Vagina (tissue), 2 donors: ENCODE measurements at regions not wholly inside any gene's neighbourhood (a gene's known extent, or its start where the extent isn't known, plus 50 kb on each side); places are given as distances from the start of the nearest gene placed in this dataset.

Experiments
- DNase-seq, 2 donors: peaks; one replicate each; pipeline ENCODE4 v3.0.0-alpha.2; 2017; ENCODE audit errors: extremely low spot score in 2 of 2
- H3K27ac ChIP-seq: fragments of 200-600 bp; sonication (generic); one replicate; pipeline ENCODE4 v1.5.1; 2019
- H3K27me3 ChIP-seq: fragments of 200-600 bp; sonication (generic); one replicate; pipeline ENCODE4 v1.5.1; 2019
- H3K36me3 ChIP-seq, 2 donors: fragments of 200-600 bp; sonication (generic); one replicate each; pipeline ENCODE4 v1.5.1; 2017 to 2019
- H3K4me1 ChIP-seq: fragments of 200-600 bp; sonication (generic); one replicate; pipeline ENCODE4 v1.5.1; 2019
- H3K4me3 ChIP-seq, 2 donors: fragments of 200-600 bp; sonication (generic); 1 replicate in 1 of 2; 2 replicates in 1 of 2; pipeline ENCODE4 v1.5.1; 2016 to 2019
- H3K9me3 ChIP-seq: fragments of 200-600 bp; sonication (generic); one replicate; pipeline ENCODE4 v1.5.1; 2019
- POLR2A ChIP-seq, 2 donors: fragments of 450-650 bp; IDR thresholded peaks; one replicate each; pipeline ENCODE4 v1.6.1; 2017; ENCODE audit warnings: antibody characterized with exemption in 2 of 2, mild to moderate bottlenecking in 2 of 2, moderate library complexity in 2 of 2
- POLR2AphosphoS5 ChIP-seq, 2 donors: sonication (generic); formaldehyde crosslinking; IDR thresholded peaks; one replicate each; pipeline ENCODE4 v1.9.0; 2017; ENCODE audit warnings: antibody characterized with exemption in 2 of 2, mild to moderate bottlenecking in 2 of 2, low read depth in 1 of 2; ENCODE audit not compliant: insufficient read depth in 1 of 2
- intact Hi-C: fragments of 100-400 bp; cut with DNase I; formaldehyde crosslinking; loops from one replicate; pipeline ENCODE4 v1.15.1; 2023
- TF ChIP-seq, protein P1 (sequence below), 3 experiments: fragments of 450-650 bp in 2 of 3; fragments of 200-600 bp in 1 of 3; sonication (generic) in 1 of 3; IDR thresholded peaks; one replicate each; pipeline ENCODE4 v1.5.1; 2017 to 2019; ENCODE audit warnings: antibody characterized with exemption in 3 of 3, mild to moderate bottlenecking in 2 of 3, moderate library complexity in 2 of 3

DNA sequence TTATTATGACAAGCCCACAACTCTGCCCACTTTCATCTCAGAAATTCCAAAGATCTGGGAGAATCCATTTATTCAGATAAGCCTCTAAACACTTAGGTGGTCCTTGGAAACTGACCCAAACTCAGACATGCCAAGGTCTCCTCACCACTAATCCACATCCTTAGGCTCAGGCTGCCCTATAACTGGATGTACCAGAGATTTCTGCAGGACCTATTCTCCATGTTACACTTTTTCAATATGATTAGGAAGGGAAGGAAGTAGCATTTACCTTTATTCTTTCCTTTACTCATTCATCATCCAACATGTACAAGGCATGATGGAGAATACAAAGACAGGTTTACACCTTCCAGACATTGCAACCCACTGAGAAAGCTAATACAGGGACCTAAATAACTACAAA lies 145.9 kb upstream of the BMP4 start:
- no peaks in the 10 kb centered on the region for H3K4me1 ChIP-seq
- no peak overlapping the region for H3K27ac ChIP-seq
- no peak overlapping the region for H3K4me3 ChIP-seq
- no peaks in the 10 kb centered on the region for H3K9me3 ChIP-seq
- H3K27me3 ChIP-seq = no peaks in the 10 kb centered on the region
- intact Hi-C loops = no loop called here
- no peaks in the 10 kb centered on the region for H3K36me3 ChIP-seq
- TF ChIP-seq POLR2AphosphoS5 (IDR thresholded peaks at IDR 0.05; ENCODE audit: insufficient read depth in 1 of 2, low read depth in 1 of 2) (no peak), POLR2A (IDR thresholded peaks at IDR 0.05) (no peak)
- TF ChIP-seq, protein P1, sequence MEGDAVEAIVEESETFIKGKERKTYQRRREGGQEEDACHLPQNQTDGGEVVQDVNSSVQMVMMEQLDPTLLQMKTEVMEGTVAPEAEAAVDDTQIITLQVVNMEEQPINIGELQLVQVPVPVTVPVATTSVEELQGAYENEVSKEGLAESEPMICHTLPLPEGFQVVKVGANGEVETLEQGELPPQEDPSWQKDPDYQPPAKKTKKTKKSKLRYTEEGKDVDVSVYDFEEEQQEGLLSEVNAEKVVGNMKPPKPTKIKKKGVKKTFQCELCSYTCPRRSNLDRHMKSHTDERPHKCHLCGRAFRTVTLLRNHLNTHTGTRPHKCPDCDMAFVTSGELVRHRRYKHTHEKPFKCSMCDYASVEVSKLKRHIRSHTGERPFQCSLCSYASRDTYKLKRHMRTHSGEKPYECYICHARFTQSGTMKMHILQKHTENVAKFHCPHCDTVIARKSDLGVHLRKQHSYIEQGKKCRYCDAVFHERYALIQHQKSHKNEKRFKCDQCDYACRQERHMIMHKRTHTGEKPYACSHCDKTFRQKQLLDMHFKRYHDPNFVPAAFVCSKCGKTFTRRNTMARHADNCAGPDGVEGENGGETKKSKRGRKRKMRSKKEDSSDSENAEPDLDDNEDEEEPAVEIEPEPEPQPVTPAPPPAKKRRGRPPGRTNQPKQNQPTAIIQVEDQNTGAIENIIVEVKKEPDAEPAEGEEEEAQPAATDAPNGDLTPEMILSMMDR (IDR thresholded peaks at IDR 0.05) = no peak
- no peak for DNase-seq

DNA sequence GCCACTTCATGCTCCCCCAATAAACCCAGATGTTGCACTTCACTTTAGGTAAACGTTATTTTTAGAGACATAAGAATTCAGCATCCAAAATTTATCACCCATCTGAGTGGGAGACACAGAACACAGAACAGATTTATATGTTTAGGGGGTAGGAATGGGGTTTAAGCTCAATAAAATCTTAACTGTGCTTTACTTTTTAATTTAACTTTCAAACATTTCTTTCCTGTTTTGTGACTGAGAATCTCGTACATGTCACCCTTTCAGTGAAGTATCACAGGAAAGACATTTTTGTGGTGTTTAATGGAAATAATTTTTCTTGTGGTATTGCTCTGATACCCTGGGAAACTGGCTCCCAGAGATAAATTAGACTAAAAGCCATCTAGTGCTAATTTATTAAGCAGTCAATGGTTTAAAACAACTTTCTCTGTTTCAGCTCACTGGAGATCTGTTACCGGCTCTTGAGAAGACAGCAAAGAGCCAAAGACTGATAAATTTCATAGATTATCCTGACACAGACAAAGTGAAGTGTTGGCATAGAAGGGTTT lies 148.0 kb upstream of the BMP4 start:
- TF ChIP-seq, protein P1 (IDR thresholded peaks at IDR 0.05) = no peak
- no peak for TF ChIP-seq POLR2A (IDR thresholded peaks at IDR 0.05)
- no peak for TF ChIP-seq POLR2AphosphoS5 (IDR thresholded peaks at IDR 0.05; ENCODE audit: insufficient read depth in 1 of 2, low read depth in 1 of 2)
- no peak overlapping the region for H3K27ac ChIP-seq
- H3K4me3 ChIP-seq = no peak overlapping the region
- H3K36me3 ChIP-seq = no peaks in the 10 kb centered on the region
- intact Hi-C loops = no loop called here
- H3K4me1 ChIP-seq = no peaks in the 10 kb centered on the region
- no peak for DNase-seq
- no peaks in the 10 kb centered on the region for H3K27me3 ChIP-seq
- H3K9me3 ChIP-seq = no peaks in the 10 kb centered on the region

DNA sequence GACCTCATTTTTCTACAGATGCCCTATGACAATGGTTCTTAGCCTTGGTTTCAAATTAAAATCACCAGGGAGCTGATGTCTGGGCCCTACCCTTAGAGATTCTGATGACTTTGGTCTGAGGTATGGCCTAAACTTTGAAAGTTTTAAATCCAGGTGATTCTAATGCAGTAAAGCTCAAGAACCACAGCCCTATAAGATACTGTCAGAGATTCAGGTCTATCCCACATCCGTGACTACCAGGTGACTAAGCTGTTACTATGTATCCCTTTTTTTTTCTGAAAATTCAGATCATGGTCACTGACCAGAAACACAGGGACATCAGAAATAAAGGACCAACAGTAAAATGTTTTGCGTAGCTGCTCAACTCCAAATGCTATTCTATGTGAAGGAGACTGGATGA lies 148.8 kb upstream of the BMP4 start:
- DNase-seq = no peak
- intact Hi-C loops = no loop called here
- no peak for TF ChIP-seq POLR2AphosphoS5 (IDR thresholded peaks at IDR 0.05; ENCODE audit: insufficient read depth in 1 of 2, low read depth in 1 of 2)
- Histone ChIP-seq H3K27me3 (no peaks in the 10 kb centered on the region), H3K36me3 (no peaks in the 10 kb centered on the region), H3K4me3 (no peak overlapping the region), H3K4me1 (no peaks in the 10 kb centered on the region), H3K27ac (no peak overlapping the region), H3K9me3 (no peaks in the 10 kb centered on the region)

DNA sequence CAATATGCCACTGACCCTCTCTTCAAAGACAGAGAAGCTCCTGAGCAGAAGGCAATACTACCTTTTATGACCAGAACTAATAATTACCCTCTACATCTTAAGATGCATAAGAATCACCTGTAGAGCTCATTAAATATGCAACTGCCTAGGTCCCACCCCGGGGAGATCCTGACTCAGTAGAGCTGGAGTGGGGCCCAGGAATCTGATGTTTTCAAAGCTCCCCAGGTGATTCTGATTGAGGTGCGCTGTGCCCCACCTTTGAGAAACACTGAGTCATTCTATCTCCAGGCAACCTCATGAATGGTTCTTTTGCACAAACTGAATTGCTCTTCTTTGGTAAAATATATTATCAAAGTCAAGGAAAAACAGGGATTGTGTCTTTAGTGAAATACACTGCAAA lies 149.3 kb upstream of the BMP4 start:
- no peak for DNase-seq
- Histone ChIP-seq H3K36me3 (no peaks in the 10 kb centered on the region), H3K27me3 (no peaks in the 10 kb centered on the region), H3K4me3 (no peak overlapping the region), H3K27ac (no peak overlapping the region), H3K4me1 (no peaks in the 10 kb centered on the region), H3K9me3 (no peaks in the 10 kb centered on the region)
- TF ChIP-seq POLR2AphosphoS5 (IDR thresholded peaks at IDR 0.05; ENCODE audit: insufficient read depth in 1 of 2, low read depth in 1 of 2) (no peak), POLR2A (IDR thresholded peaks at IDR 0.05) (no peak)
- TF ChIP-seq, protein P1 (IDR thresholded peaks at IDR 0.05) = no peak
- intact Hi-C loops = no loop called here

DNA sequence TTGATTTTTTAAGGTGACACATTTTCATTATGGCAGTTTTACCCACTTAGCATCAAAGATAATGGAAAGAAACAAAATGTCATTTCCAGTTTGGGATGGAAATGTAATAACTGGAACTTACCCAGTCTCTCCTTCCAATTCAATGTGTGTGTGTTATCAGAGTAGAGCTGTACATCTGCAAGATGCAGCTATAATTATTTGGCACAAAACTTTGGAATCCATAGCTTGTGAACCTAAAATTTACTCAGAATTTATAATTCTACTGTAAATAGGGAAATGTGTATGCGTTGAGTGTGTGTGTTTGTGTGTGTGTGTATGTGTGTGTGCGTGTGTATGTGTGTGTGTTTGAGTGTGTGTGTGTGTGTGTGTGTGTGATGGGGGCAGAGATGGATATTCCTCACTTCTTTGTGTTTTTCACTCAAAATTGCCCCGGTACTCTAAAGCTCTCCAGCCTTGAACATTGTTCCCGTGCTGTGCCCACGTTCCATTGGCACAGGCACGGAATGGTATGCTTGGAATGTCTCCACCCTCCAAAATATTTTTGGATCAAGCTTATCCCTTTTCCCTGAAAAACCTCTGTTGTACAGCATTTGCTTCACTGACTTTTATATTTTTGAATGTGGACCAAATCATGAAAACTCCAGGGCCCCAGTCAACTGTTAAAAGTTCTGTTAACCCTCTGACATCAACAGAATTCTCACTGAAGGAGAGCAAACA lies 150.2 kb upstream of the BMP4 start:
- H3K9me3 ChIP-seq = no peaks in the 10 kb centered on the region
- H3K4me1 ChIP-seq = no peaks in the 10 kb centered on the region
- no peak overlapping the region for H3K4me3 ChIP-seq
- no peaks in the 10 kb centered on the region for H3K27me3 ChIP-seq
- no peak overlapping the region for H3K27ac ChIP-seq
- intact Hi-C loops = no loop called here
- no peak for DNase-seq
- H3K36me3 ChIP-seq = no peaks in the 10 kb centered on the region
- TF ChIP-seq POLR2AphosphoS5 (IDR thresholded peaks at IDR 0.05; ENCODE audit: insufficient read depth in 1 of 2, low read depth in 1 of 2) (no peak), POLR2A (IDR thresholded peaks at IDR 0.05) (no peak)
- TF ChIP-seq, protein P1 (IDR thresholded peaks at IDR 0.05) = no peak
